Kasumi-1 (cell line): ENCODE measurements at regions not wholly inside any gene's neighbourhood (a gene's known extent, or its start where the extent isn't known, plus 50 kb on each side); places are given as distances from the start of the nearest gene placed in this dataset.

Experiments used
- DNase-seq, 2 experiments: peaks; one replicate each; lab custom pipeline; 2025; lab: John Stamatoyannopoulos, UW

DNA sequence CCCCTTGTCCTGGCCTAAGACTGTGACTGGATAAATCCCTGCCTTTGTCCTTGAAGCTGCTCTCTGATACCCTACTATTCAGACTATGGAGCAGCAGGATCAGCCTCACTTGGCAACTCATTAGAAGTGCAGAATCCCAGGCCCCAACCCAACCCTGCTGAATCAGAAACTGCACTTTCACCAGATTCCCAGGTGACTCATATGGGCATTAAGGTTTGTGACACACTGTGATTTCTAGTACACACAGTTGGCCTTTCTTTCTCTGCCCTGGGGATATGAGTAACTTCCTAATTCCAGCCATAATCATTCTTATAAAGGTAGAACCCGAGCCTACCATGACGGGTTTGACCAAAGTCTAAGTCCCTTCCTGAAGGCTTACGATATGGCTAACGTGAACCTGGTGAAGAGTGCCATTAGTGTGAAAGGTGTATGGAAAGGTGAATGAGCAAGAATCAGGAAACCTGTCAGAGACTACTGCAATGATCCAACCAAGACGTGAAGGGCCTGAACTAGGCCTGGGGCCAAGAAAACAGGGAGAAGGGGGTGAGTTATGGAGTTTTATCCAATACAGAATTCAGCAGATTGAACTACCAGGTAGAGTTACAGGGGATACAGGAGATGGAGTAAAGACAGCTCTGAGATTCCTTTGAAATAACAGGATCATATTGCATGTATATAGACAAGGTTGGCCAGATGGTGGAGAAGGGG, 533.0 kb downstream of the BNC2 start:
- DNase-seq, result no peak

DNA sequence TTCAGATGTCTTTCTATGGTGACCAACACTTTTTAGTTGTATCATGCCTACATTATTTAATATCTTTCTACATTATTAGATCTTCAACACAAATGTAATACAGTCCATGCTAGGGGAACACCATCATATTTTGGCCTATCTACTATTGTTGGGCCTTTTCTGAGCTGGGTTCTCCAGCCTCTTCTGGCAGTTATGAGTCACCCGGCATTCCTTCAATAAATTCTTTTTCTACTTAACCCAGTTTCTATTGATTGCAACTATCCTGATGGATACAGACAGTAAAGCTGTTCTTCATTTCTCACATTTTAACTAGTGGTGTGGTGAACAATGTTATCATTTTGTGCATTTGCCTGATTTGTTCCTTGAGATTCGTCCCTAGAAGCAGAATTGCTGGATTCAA, 529.3 kb downstream of the BNC2 start:
- DNase-seq, result no peak

- no peak for DNase-seq
Measured at GRCh38 chr9:16342246-16343020, 528.0 kb downstream of the BNC2 start.

DNA sequence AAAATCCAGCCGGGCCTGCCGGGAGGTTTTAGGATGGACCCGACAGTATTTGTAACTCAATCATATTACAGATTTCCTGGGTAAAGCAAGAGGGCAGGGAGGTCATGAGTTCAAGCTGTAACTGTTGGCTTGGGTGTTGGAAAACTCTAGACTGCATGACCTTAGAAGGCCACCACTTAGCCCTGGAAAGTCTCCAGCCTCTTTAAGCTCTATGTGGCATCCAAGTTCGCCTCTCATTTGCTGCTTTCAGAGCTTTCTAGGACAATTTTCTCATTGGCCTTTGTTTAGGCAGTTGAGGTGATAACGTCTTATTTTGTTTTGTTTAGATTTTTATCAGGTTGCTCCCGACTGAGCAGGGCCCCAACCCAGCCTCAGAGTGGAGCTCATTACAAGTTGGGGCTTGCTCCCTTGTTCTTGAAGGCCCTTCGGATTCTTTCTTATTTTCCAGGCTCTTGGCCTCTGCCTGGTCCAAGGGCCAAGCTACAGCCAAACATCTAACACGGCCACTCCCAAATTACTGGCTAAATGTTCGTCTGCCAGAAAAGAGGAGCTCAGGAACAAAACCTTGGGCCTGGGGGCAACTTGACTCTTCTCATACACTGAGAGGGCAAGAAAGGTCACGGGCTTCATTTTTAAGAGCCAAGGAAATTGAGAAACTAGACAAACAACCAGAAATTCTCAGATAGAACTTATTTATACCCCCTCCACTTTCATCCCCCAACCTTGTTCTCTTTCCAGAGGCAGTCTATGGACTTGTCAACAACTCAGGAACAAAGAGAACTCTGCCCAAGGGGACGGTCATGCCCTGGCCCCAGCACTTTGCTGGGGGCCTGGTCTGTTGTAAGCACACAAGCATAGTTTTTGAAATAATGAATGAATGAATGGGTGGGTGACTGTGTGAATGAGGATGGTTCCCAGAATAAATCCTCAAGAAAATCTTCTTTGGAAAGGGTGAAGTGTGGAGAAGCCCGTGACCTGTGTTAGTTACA, 526.9 kb downstream of the BNC2 start:
- no peak for DNase-seq

DNA sequence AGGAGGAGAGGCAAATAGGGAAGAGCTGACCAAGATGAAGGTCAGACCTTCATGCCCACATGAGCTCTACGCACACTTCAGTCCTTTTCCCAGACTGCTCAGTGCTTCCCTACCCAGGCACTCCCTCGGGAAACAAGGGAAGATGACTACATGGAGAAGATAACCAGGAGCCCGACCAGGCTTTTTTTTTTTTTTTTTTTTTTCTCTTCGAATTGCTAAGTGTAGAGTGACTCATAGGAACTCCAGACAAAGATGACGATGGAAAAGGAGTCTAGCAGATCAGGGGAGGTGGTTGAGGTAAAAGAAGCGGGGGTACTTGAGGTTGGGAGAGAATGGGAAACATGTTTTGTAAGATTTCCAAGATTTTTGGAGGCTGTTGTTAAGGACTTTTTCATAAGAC, 526.1 kb downstream of the BNC2 start:
- no peak for DNase-seq

DNA sequence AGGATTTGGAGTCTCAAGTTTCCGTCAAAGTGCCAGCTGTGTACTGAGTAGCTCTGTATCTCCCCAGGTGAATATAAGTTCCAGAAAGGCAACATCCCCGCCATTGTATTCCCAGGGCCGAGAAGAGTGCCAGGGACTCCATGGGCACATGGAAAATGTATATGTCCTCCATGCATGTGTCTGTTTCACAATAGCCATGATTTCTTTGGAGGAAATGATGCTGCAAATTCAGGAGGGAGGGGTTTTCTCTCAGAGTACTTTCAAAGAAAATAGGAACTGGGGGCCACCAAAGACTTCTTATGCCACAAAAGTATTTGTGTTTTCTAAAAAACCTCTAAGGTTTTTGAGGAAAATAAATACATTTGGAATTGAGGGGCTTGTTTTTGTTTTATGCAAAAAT, 524.6 kb downstream of the BNC2 start:
- DNase-seq, result no peak

- no peak for DNase-seq
Measured at GRCh38 chr9:16347886-16348285, 522.6 kb downstream of the BNC2 start.

DNA sequence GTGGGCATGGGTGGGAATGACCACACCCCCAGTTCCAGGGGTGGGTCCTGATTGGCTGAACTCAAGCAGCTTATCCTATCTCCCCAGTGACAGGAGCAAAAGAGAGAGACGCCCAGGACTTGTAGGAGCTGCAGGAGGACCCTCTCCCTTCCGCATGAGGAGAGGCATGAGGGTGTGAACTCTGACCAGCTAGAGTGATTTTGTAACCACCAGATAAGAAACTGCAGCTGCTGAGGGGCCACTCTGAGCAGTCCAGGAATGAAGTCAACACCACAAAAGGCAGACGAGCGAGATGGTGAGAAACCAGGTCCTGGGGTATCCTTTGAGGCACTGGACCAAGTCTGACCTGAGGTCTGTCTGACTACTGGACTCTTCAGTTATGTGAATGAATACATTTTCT, 521.9 kb downstream of the BNC2 start:
- DNase-seq, result no peak

GRCh38 chr9:16352251-16352650, 518.2 kb downstream of the BNC2 start:
- DNase-seq, result no peak

DNA sequence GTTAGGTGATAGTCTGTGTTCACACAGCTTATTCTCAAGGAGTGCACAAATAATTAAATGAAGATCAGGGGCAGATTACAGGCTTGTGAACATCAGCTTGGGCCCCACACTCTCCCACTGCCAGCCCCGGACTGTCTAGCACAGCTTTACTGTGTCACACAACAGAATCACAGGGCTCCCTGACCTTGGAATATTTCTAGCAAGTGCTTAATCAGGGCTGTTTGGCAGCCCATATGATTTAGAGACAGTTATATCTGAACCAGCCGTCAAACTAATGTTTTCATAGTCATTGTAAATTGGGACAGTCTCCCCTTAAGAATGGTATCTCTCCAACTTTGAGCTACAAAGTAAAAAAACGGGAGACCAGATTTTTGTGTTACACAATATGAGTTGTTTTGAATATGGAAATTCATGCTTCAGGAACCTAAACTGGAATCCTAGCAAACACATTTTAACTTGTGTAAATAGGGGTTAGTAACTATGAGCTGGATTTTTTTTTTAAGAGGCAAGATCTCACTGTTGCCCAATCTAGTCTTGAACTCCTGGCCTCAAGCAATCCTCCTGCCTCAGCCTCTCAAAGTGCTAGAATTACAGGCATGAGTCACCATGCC, 517.6 kb downstream of the BNC2 start:
- DNase-seq, result no peak

- no peak for DNase-seq
Measured at GRCh38 chr9:16356196-16356765, 514.2 kb downstream of the BNC2 start.

- no peak for DNase-seq
Measured at GRCh38 chr9:16357828-16358227, 512.6 kb downstream of the BNC2 start.

DNA sequence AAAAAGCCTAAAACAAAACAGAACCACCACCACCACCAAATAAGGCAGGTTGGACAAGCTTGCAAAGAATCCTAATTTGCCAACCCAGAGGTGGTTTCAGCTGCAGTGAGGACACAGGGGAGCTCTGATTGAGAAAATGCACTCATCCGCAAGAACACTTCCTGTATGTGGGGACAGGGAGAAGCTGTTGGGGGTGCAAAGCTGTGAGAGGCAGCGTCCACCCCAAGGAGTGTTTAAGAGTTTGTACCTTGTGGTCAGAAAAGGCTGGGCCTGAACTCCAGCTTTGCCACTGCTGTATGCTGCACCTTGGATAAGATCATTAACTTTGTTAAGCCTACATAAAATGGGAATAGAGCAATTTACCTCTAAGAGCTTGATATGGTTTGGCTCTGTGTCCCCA, 511.7 kb downstream of the BNC2 start:
- DNase-seq, result no peak
